Activated CD8-positive, alpha-beta T cell treated with anti-CD3 and anti-CD28 coated beads for 36 hours (primary cell): ENCODE measurements at regions not wholly inside any gene's neighbourhood (a gene's known extent, or its start where the extent isn't known, plus 50 kb on each side); places are given as distances from the start of the nearest gene placed in this dataset.
"Not testable (repeated sequence)": the region's sequence is repeated elsewhere in the genome, so short reads cannot be mapped to it uniquely, and the experiment has no call there.

Experiments
- ATAC-seq: fragments of 200-7000 bp; cut with Tn5 transposase; one replicate; pipeline ENCODE4 v1.10.0; 2021; ENCODE audit warnings: mild to moderate bottlenecking, moderate library complexity
- CTCF ChIA-PET: fragments of 350-600 bp; sonication (Branson Sonifier 250); formaldehyde crosslinking; loops from one replicate; lab custom pipeline; 2021; ENCODE audit warnings: antibody characterized with exemption; lab: Charles Lee
- POLR2A ChIA-PET: fragments of 350-600 bp; sonication (Branson Sonifier 250); formaldehyde crosslinking; loops from one replicate; lab custom pipeline; 2021; ENCODE audit warnings: antibody characterized with exemption; lab: Charles Lee
- DNase-seq: peaks from one replicate; pipeline ENCODE4 v3.0.0-alpha.2; 2020
- H3K27ac Mint-ChIP-seq: one replicate; pipeline ENCODE4 v1.8.0; 2021; ENCODE audit warnings: mild to moderate bottlenecking, mixed read lengths
- H3K27me3 Mint-ChIP-seq: one replicate; pipeline ENCODE4 v1.8.0; 2021; ENCODE audit warnings: mixed read lengths
- H3K36me3 Mint-ChIP-seq: one replicate; pipeline ENCODE4 v1.8.0; 2021; ENCODE audit warnings: low read depth, mixed read lengths
- H3K4me1 Mint-ChIP-seq: one replicate; pipeline ENCODE4 v1.8.0; 2021; ENCODE audit warnings: low read depth, mixed read lengths
- H3K4me3 Mint-ChIP-seq: one replicate; pipeline ENCODE4 v1.8.0; 2021; ENCODE audit warnings: mild to moderate bottlenecking, moderate library complexity, mixed read lengths
- H3K9me3 Mint-ChIP-seq: one replicate; pipeline ENCODE4 v1.8.0; 2021; ENCODE audit warnings: mixed read lengths
- CTCF ChIP-seq: fragments of 200-600 bp; IDR thresholded peaks from one replicate; pipeline ENCODE4 v1.8.0; 2022; ENCODE audit warnings: antibody characterized with exemption, mild to moderate bottlenecking
- intact Hi-C: fragments of 100-400 bp; cut with micrococcal nuclease; formaldehyde crosslinking; loops from one replicate; pipeline ENCODE4 v1.10.0; 2022

GRCh38 chr15:70514251-70514650, 249.1 kb downstream of the UACA start:
- TF ChIP-seq CTCF: no peak
- no peak overlapping the region for H3K27ac Mint-ChIP-seq
- no peak for DNase-seq
- no peak for ATAC-seq
- CTCF ChIA-PET: interaction anchor here (1.3 to 6.6 kb wide), 3 partner anchors 13 to 53 kb away, joined by 3 to 37 read pairs (median 6); no protein-coding TSS in a partner anchor
- intact Hi-C loops: no loop called here
- peaks cover 30% of the 10 kb centered on the region for H3K9me3 Mint-ChIP-seq
- H3K4me3 Mint-ChIP-seq: no peak overlapping the region
- H3K4me1 Mint-ChIP-seq: peaks cover 8% of the 10 kb centered on the region
- POLR2A ChIA-PET: no interaction called here
- peaks cover 2% of the 10 kb centered on the region for H3K27me3 Mint-ChIP-seq
- peaks cover 13% of the 10 kb centered on the region for H3K36me3 Mint-ChIP-seq

- POLR2A ChIA-PET: no interaction called here
- Mint-ChIP-seq H3K27ac (no peak overlapping the region), H3K9me3 (peaks cover 32% of the 10 kb centered on the region), H3K4me3 (no peak overlapping the region), H3K36me3 (peaks cover 13% of the 10 kb centered on the region), H3K4me1 (peaks cover 13% of the 10 kb centered on the region), H3K27me3 (peaks cover 2% of the 10 kb centered on the region)
- DNase-seq: no peak
- CTCF ChIA-PET: interaction anchor here (1.2 to 6.6 kb wide), 5 partner anchors 10 to 98 kb away, joined by 3 to 37 read pairs (median 6); no protein-coding TSS in a partner anchor
- no peak for TF ChIP-seq CTCF
- intact Hi-C loops: no loop called here
- no peak for ATAC-seq
Measured at GRCh38 chr15:70513819-70514218, 249.5 kb downstream of the UACA start.

- CTCF ChIA-PET: interaction anchor here (0.6 to 6.6 kb wide), 23 partner anchors 9 to 937 kb away, joined by 3 to 37 read pairs (median 3); no protein-coding TSS in a partner anchor
- H3K4me1 Mint-ChIP-seq: peaks cover 22% of the 10 kb centered on the region
- peaks cover 2% of the 10 kb centered on the region for H3K27me3 Mint-ChIP-seq
- no peak overlapping the region for H3K4me3 Mint-ChIP-seq
- peak; percentile 98 for TF ChIP-seq CTCF
- intact Hi-C loops: no loop called here
- DNase-seq (peak; percentile 85), ATAC-seq (peak; percentile 88)
- H3K27ac Mint-ChIP-seq: no peak overlapping the region
- POLR2A ChIA-PET: interaction anchor here (0.6 to 1.2 kb wide), 2 partner anchors 14 to 249 kb away, joined by 3 to 4 read pairs; no protein-coding TSS in a partner anchor
- peaks cover 13% of the 10 kb centered on the region for H3K36me3 Mint-ChIP-seq
- H3K9me3 Mint-ChIP-seq: peaks cover 33% of the 10 kb centered on the region
Measured at GRCh38 chr15:70512772-70513362, 250.5 kb downstream of the UACA start.

- Mint-ChIP-seq H3K9me3 (peaks cover 33% of the 10 kb centered on the region), H3K36me3 (peaks cover 13% of the 10 kb centered on the region), H3K4me1 (peaks cover 27% of the 10 kb centered on the region)
- ATAC-seq, H3K27ac Mint-ChIP-seq, H3K4me3 Mint-ChIP-seq, H3K27me3 Mint-ChIP-seq, DNase-seq, intact Hi-C loops: not testable (repeated sequence)
- POLR2A ChIA-PET: interaction anchor here (1.2 kb wide), 1 partner anchor 15 kb away, joined by 3 read pairs; no protein-coding TSS in a partner anchor
- CTCF ChIA-PET: interaction anchor here (0.6 to 6.6 kb wide), 16 partner anchors 8 to 936 kb away, joined by 3 to 37 read pairs (median 4); no protein-coding TSS in a partner anchor
Measured at GRCh38 chr15:70511972-70512587, 251.3 kb downstream of the UACA start.

- Mint-ChIP-seq H3K4me3 (no peak overlapping the region), H3K27ac (no peak overlapping the region), H3K4me1 (peaks cover 44% of the 10 kb centered on the region), H3K9me3 (peaks cover 36% of the 10 kb centered on the region), H3K27me3 (no peaks in the 10 kb centered on the region), H3K36me3 (peaks cover 13% of the 10 kb centered on the region)
- CTCF ChIA-PET: interaction anchor here (1.0 to 6.6 kb wide), 3 partner anchors 25 to 45 kb away, joined by 4 to 37 read pairs (median 9); no protein-coding TSS in a partner anchor
- intact Hi-C loops: no loop called here
- no peak for TF ChIP-seq CTCF
- DNase-seq: no peak
- POLR2A ChIA-PET: interaction anchor here (1.0 kb wide), 1 partner anchor 30 kb away, joined by 4 read pairs; no protein-coding TSS in a partner anchor
- ATAC-seq: no peak
Measured at GRCh38 chr15:70510433-70510832, 252.9 kb downstream of the UACA start.
